SU-DHL-6 (cell line): ENCODE measurements at regions not wholly inside any gene's neighbourhood (a gene's known extent, or its start where the extent isn't known, plus 50 kb on each side); places are given as distances from the start of the nearest gene placed in this dataset.
A peak's percentile ranks its signal among the peaks of the same experiment; 100 is the strongest.

Experiments
- H2AFZ ChIP-seq: fragments of 200-600 bp; sonication (generic); 2 replicates; pipeline ENCODE4 v1.6.1; 2014; ENCODE audit warnings: low read depth, mild to moderate bottlenecking, moderate library complexity, mixed read lengths, antibody characterized with exemption, low read length; ENCODE audit not compliant: severe bottlenecking
- H3F3A ChIP-seq: fragments of 200-600 bp; shearing (Covaris generic); 2 replicates; pipeline ENCODE4 v1.6.0; 2016; ENCODE audit warnings: antibody characterized with exemption, mild to moderate bottlenecking; ENCODE audit not compliant: insufficient read depth
- H3K27ac ChIP-seq: fragments of 200-600 bp; sonication (generic); 2 replicates; pipeline ENCODE4 v1.5.1; 2016; ENCODE audit warnings: low read depth, mild to moderate bottlenecking, low read length, moderate library complexity, mixed read lengths
- H3K27me3 ChIP-seq: fragments of 200-600 bp; sonication (generic), shearing (Covaris generic); 2 replicates; pipeline ENCODE4 v1.6.0; 2014; ENCODE audit warnings: mild to moderate bottlenecking, low read length
- H3K36me3 ChIP-seq: fragments of 200-600 bp; sonication (generic); 2 replicates; pipeline ENCODE4 v1.6.1; 2014; ENCODE audit warnings: mild to moderate bottlenecking, low read length, mixed read lengths
- H3K4me2 ChIP-seq: fragments of 300-600, 200-600 bp; shearing (Covaris generic), sonication (generic); 2 replicates; pipeline ENCODE4 v1.6.0; 2014; ENCODE audit warnings: low read length, low read depth, mild to moderate bottlenecking; ENCODE audit not compliant: poor library complexity, severe bottlenecking
- H3K4me3 ChIP-seq: fragments of 200-600 bp; sonication (generic); 2 replicates; pipeline ENCODE4 v1.5.1; 2014; ENCODE audit warnings: antibody characterized with exemption, low read length, mild to moderate bottlenecking, mixed read lengths; ENCODE audit not compliant: insufficient read depth, poor library complexity, severe bottlenecking
- H3K79me2 ChIP-seq: fragments of 200-600 bp; sonication (generic); 2 replicates; pipeline ENCODE4 v1.6.1; 2014; ENCODE audit warnings: mild to moderate bottlenecking, low read length, moderate library complexity; ENCODE audit not compliant: insufficient read depth
- H3K9ac ChIP-seq: fragments of 200-600 bp; sonication (generic); 2 replicates; pipeline ENCODE4 v1.7.0; 2014; ENCODE audit warnings: mild to moderate bottlenecking, low read length
- H3K9me2 ChIP-seq: fragments of 200-600 bp; sonication (generic); replicated peaks from 2 replicates; pipeline ENCODE4 v1.6.1; 2014; ENCODE audit warnings: low read length; ENCODE audit not compliant: insufficient read depth
- H3K9me3 ChIP-seq: fragments of 200-600 bp; sonication (generic); 2 replicates; pipeline ENCODE4 v1.6.1; 2014; ENCODE audit warnings: low read length, mixed read lengths; ENCODE audit not compliant: insufficient read depth
- H4K20me1 ChIP-seq: fragments of 200-600 bp; sonication (generic); 2 replicates; pipeline ENCODE4 v1.6.1; 2014; ENCODE audit warnings: low read depth, mild to moderate bottlenecking, antibody characterized with exemption, low read length, moderate library complexity, mixed read lengths
- EZH2phosphoT487 ChIP-seq: fragments of 200-600 bp; sonication (generic), shearing (Covaris generic); conservative IDR thresholded peaks from 2 replicates; pipeline ENCODE4 v1.6.1; 2018; ENCODE audit warnings: mild to moderate bottlenecking, antibody characterized with exemption, low read length, moderate library complexity, mixed read lengths
- TF ChIP-seq, protein P1 (sequence below): fragments of 200-600 bp; sonication (generic); IDR thresholded peaks from one replicate; pipeline ENCODE4 v1.5.1; 2017; ENCODE audit warnings: antibody characterized with exemption, mild to moderate bottlenecking, low read length, moderate library complexity; ENCODE audit not compliant: insufficient read depth, poor library complexity, severe bottlenecking

DNA sequence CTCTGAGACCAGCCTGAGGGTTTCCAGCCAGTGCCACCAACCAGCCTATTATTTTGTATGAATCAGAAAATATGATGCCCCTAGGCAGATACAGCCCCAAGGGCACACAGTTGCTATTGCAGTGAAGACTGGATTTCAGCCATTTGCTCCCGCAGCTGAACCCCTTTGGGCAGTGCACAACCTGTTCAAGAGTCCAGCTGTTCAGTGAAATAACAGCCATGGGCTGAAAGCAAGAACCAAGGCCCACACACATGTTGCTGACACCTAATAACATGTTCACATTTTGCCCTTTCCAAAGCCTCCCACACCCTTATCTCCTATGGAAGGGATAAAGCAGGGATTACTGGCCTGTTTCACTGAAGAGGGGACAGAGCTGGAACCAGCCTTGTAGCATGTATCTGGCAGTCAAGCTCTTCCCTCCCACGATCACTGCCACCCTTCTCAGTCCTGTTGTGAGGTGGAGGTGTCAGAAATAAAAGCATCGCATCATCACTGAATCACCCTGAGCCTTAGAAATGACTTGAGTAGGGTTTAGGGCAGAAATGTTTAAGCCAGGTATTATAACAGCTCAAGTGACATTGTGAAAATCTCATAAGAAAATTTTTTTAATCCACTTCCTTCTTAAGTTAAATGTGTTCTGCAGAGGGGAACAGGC is 137.1 kb upstream of the FSTL4 start:
- no peaks in the 10 kb centered on the region for H3K36me3 ChIP-seq
- no peaks in the 10 kb centered on the region for H3K79me2 ChIP-seq
- H4K20me1 ChIP-seq, result no peaks in the 10 kb centered on the region
- H3K4me3 ChIP-seq, result no peak overlapping the region
- H3K27me3 ChIP-seq, result no peaks in the 10 kb centered on the region
- H3K9me2 ChIP-seq, result no peaks in the 10 kb centered on the region
- no peak overlapping the region for H3K4me2 ChIP-seq
- H3K9ac ChIP-seq, result no peak overlapping the region
- no peak for TF ChIP-seq EZH2phosphoT487
- TF ChIP-seq, protein P1, sequence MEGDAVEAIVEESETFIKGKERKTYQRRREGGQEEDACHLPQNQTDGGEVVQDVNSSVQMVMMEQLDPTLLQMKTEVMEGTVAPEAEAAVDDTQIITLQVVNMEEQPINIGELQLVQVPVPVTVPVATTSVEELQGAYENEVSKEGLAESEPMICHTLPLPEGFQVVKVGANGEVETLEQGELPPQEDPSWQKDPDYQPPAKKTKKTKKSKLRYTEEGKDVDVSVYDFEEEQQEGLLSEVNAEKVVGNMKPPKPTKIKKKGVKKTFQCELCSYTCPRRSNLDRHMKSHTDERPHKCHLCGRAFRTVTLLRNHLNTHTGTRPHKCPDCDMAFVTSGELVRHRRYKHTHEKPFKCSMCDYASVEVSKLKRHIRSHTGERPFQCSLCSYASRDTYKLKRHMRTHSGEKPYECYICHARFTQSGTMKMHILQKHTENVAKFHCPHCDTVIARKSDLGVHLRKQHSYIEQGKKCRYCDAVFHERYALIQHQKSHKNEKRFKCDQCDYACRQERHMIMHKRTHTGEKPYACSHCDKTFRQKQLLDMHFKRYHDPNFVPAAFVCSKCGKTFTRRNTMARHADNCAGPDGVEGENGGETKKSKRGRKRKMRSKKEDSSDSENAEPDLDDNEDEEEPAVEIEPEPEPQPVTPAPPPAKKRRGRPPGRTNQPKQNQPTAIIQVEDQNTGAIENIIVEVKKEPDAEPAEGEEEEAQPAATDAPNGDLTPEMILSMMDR, result no peak
- no peak overlapping the region for H2AFZ ChIP-seq
- no peaks in the 10 kb centered on the region for H3F3A ChIP-seq
- H3K27ac ChIP-seq, result no peak overlapping the region
- H3K9me3 ChIP-seq, result no peaks in the 10 kb centered on the region

DNA sequence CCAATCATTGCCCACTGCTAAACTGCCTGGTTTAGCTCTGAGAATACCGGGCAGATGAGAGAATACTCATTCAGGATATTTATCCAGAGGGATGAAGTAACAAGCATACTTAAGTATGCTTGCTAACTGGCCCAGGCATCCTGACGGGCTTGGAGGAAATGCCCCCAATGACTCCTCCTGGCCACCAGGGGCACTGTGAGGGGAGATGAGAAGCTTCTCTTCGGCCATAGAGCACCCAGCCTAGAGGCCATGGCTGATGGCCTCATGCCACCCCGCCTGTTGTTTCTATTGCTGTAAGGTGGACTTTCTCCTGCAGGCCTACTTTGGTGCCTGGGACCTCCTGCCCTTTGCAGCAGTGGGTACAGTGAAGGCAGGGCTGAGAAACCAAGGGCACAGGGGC is 134.5 kb upstream of the FSTL4 start:
- no peak for TF ChIP-seq EZH2phosphoT487
- TF ChIP-seq, protein P1, result peak; percentile 17

GRCh38 chr5:133744960-133745308 is 132.6 kb upstream of the FSTL4 start:
- Histone ChIP-seq H3K27me3 (no peaks in the 10 kb centered on the region), H4K20me1 (no peaks in the 10 kb centered on the region), H3F3A (no peaks in the 10 kb centered on the region), H3K9me2 (no peaks in the 10 kb centered on the region), H3K9me3 (no peaks in the 10 kb centered on the region), H2AFZ (no peak overlapping the region), H3K36me3 (no peaks in the 10 kb centered on the region), H3K4me2 (no peak overlapping the region), H3K9ac (no peak overlapping the region), H3K27ac (no peak overlapping the region), H3K79me2 (no peaks in the 10 kb centered on the region), H3K4me3 (no peak overlapping the region)
- no peak for TF ChIP-seq EZH2phosphoT487
- TF ChIP-seq, protein P1, result no peak

More for the DNA sequence above, 134.5 kb upstream of the FSTL4 start:
- Histone ChIP-seq H3K4me3 (no peak overlapping the region), H3K27me3 (no peaks in the 10 kb centered on the region), H3K9ac (no peak overlapping the region), H4K20me1 (no peaks in the 10 kb centered on the region), H3K4me2 (no peak overlapping the region), H2AFZ (no peak overlapping the region), H3F3A (no peaks in the 10 kb centered on the region), H3K9me3 (no peaks in the 10 kb centered on the region), H3K9me2 (no peaks in the 10 kb centered on the region), H3K79me2 (no peaks in the 10 kb centered on the region), H3K27ac (no peak overlapping the region), H3K36me3 (no peaks in the 10 kb centered on the region)
